ENCODE measurements at regions not wholly inside any gene's neighbourhood (a gene's known extent, or its start where the extent isn't known, plus 50 kb on each side); places are given as distances from the start of the nearest gene placed in this dataset.

DNA sequence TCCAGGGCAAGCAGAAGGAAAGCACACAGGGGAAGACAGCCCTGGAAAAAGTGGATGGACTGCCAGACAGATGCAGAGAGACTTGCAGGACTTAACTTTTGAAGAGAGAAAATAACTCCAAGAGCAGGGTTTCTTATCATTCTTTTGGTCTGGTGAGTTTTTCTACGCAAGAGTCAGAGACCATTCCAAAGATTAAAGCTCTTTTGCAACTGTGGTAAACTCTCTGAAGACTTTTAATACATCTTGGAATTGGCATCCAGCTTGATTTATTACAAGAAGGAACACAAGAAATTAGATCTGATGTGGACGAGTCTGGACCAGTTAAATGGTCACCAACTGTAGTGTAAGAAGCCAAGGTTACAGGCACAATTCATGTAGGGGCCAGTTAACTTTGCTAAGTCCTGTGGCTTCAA is 153.4 kb downstream of the SIPA1L2 start:
- TF ChIP-seq, protein P1, sequence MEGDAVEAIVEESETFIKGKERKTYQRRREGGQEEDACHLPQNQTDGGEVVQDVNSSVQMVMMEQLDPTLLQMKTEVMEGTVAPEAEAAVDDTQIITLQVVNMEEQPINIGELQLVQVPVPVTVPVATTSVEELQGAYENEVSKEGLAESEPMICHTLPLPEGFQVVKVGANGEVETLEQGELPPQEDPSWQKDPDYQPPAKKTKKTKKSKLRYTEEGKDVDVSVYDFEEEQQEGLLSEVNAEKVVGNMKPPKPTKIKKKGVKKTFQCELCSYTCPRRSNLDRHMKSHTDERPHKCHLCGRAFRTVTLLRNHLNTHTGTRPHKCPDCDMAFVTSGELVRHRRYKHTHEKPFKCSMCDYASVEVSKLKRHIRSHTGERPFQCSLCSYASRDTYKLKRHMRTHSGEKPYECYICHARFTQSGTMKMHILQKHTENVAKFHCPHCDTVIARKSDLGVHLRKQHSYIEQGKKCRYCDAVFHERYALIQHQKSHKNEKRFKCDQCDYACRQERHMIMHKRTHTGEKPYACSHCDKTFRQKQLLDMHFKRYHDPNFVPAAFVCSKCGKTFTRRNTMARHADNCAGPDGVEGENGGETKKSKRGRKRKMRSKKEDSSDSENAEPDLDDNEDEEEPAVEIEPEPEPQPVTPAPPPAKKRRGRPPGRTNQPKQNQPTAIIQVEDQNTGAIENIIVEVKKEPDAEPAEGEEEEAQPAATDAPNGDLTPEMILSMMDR (optimal IDR thresholded peaks at IDR 0.05 in 1 of 3, IDR thresholded peaks at IDR 0.05 in 1 of 3, conservative IDR thresholded peaks at IDR 0.05 in 1 of 3; ENCODE audit: extremely low read depth in 1 of 3, insufficient read depth in 2 of 3, low read length in 3 of 3) = no peak
- no peak for TF ChIP-seq EZH2 (IDR thresholded peaks at IDR 0.05; ENCODE audit: low read length)

Data from keratinocyte (primary cell).